ENCODE measurements at regions not wholly inside any gene's neighbourhood (a gene's known extent, or its start where the extent isn't known, plus 50 kb on each side); places are given as distances from the start of the nearest gene placed in this dataset.

DNA sequence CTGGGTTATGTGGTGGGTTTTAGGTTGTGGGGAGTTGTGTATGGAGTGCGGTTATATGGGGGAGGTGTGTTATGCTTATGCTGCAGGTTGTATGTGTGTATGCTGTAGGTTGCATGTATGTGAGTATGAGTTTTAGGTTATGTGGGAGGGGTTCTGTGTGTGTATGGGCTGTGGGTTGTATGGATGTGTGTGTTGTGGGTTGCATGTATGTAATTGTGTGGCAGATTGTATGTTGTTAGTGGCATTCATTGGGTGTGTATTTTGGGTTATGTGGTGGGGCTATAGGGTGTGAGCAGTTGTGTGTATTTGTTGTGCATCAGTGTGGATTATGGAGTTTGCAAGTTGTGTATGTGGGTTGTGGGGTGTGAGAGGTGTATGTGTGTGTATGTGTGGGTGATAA lies 277.4 kb downstream of the NPIPA8 start:
- DNase-seq (ENCODE audit: low read depth), result no peak

DNA sequence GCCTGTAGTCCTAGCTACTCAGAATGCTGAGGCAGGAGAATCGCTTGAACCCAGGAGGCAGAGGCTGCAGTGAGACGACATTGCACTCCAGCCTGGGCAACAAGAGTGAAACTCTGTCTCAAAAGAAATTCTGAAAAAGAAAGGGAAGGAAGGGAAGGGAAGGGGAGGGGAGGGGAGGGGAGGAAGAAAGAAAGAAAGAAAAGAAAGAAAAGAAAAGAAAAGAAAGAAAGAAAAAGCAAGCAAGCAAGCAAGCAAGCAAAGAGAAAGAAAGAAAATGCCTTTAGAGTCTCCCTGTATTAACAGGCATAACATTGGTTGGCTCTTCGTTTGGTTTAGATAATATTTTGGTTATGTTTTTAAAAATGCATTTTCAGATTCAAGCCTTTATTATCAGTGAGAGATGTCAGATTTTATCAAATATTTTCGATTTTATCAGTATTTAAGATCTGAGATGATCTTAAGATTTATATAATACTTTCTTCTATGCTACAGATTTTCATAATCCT lies 281.1 kb downstream of the NPIPA8 start:
- no peak for DNase-seq (ENCODE audit: low read depth)

- DNase-seq (ENCODE audit: low read depth), result no peak
These were observed 285.8 kb downstream of the NPIPA8 start for GRCh38 chr16:18050777-18051176.

DNA sequence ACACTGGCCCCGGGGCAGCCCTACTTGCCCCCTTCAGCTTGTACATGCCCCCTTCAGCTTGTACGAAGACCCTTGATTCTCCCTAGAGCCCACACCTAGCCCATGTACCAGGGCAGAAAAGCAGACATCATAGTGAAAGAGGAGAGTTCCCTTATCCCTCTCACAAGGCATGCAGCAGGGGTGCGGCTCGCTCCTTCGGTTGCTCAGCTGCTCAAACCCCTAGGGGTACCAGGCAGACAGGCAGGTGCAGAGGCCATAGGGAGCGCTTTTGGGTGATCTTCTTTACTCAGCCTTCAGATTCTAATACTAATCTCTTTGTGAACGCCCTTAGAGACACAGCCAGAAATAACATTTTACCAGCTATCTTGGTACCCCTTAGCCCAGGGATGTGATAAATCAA lies 286.3 kb downstream of the NPIPA8 start:
- no peak for DNase-seq (ENCODE audit: low read depth)

- no peak for DNase-seq (ENCODE audit: low read depth)
These were observed 286.9 kb downstream of the NPIPA8 start for GRCh38 chr16:18049547-18050133.

- DNase-seq (ENCODE audit: low read depth), result no peak
These were observed 287.5 kb downstream of the NPIPA8 start for GRCh38 chr16:18048853-18049546.

DNA sequence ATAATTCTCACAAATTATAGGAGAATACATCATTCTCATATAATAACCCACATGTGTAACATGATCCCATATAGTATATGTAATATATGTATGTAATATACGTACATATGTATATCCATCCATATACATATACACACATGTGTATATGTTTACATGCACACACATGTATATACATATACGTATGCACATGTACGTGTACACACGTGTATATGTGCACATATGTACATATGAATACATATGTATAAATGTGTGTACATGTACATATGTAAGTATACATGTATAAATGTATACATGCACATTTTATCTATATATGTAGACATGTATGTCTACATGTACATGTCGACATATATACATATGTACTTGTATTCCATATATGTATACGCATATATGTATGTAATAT lies 288.8 kb downstream of the NPIPA8 start:
- DNase-seq (ENCODE audit: low read depth), result no peak

DNA sequence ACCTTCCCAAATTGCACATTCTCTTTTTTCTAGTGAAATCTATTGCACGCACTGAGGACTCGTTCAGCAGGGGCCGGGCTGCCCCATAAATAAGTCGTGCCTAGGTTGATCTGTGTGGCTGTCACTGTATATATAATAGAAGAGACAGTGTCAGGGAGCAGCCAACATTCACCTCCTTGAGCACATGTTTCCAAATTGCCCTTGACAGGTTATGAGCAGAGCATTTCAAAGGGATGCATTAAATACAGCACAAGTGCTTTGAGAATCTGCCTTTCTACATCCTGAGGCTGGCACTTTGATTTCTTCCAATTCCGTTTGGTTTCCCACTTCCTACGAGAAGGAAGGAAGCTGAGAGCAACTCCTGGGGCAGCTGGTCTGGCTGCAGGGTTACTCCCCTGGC lies 291.2 kb downstream of the NPIPA8 start:
- no peak for DNase-seq (ENCODE audit: low read depth)

DNA sequence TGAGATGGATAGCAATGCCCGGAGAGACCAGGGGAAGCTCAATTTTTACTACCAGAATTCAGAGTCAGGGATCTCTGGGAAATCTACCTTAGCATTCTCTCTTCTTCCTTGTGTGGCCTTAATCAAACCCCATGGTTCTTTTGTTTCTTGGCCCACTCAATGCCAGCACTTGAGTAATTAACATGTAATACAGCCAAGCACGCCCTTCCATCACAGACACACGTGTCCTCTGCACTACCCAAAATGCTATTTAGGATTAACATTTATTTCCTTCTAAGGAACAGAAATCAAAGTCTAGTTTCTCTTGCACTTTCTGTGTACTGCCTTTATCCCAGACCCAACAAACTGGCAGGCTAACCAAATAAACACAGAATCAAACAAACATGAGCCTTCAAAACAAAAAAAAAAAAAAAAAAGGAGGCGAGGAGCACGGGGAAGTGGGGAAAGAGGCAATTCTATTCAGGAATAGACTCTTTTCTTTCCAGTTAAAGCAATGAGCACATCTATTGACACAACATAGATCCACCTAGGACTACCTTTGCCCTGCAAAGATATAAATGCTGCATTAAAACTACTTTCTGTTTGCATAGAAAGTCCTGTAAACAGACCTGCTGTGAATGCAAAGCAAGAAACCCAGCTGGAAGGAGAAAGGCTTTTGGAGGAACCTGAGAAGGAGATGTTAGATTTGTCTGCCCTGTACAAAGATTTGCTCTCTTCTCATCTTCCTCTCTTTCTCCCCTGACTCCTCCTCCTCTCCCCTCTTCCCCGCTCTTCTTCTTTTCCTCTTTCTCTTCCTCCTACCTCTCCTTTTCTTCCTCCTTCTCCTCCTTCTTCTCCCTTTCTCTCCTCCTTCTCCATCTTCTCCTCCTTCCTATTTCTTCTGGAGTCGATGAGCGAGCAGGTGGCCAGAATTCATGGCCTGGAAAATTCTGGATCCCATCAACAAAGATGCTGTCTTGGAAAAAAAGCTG lies 294.4 kb downstream of the NPIPA8 start:
- DNase-seq (ENCODE audit: low read depth), result no peak

- DNase-seq (ENCODE audit: low read depth), result no peak
These were observed 296.6 kb downstream of the NPIPA8 start for GRCh38 chr16:18039931-18040330.

- no peak for DNase-seq (ENCODE audit: low read depth)
These were observed 299.5 kb downstream of the NPIPA8 start for GRCh38 chr16:18037051-18037450.

GRCh38 chr16:18024611-18025010 lies 311.9 kb downstream of the NPIPA8 start:
- DNase-seq (ENCODE audit: low read depth), result no peak

DNA sequence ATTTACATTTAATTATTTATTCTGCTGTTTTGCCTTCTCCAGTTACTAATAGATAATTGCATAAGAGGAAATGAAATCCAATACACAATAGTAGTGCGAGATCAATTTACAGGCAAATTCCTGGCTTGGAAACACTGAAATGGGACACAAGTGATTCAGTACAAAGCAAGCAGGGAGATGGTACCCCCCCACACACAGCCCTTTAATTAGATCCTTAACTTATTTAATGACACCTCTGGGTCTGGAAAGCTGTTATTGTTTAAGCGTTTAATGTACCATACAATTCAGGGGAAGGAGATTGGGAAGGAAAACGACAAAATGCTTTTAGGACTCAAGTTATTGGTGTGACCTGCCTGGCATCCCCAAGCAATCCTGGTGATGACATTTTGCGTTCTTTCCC lies 318.2 kb downstream of the NPIPA8 start:
- no peak for DNase-seq (ENCODE audit: low read depth)

- DNase-seq (ENCODE audit: low read depth), result no peak
These were observed 322.7 kb downstream of the NPIPA8 start for GRCh38 chr16:18013863-18014262.

- DNase-seq (ENCODE audit: low read depth), result no peak
These were observed 328.2 kb downstream of the NPIPA8 start for GRCh38 chr16:18008356-18008755.

- DNase-seq (ENCODE audit: low read depth), result no peak
These were observed 333.5 kb downstream of the NPIPA8 start for GRCh38 chr16:18003033-18003432.

GRCh38 chr16:17998996-17999395 lies 337.5 kb downstream of the NPIPA8 start:
- no peak for DNase-seq (ENCODE audit: low read depth)

DNA sequence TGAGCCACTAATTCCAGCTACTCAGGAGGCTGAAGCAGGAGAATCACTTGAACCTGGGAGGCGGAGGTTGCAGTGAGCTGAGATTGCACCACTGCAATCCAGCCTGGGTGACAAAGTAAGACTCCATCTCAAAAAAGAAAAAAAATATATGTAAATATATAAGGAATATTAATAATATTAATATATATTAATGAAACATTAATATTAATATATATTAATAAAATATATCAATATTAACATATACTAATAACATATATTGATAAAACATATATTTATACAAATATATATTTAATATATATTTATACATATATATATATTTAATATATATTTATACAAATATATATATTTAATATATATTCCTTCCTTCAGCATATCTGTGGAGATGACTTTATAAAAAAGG lies 338.0 kb downstream of the NPIPA8 start:
- DNase-seq (ENCODE audit: low read depth), result no peak

GRCh38 chr16:17994027-17994426 lies 342.5 kb downstream of the NPIPA8 start:
- DNase-seq (ENCODE audit: low read depth), result no peak

DNA sequence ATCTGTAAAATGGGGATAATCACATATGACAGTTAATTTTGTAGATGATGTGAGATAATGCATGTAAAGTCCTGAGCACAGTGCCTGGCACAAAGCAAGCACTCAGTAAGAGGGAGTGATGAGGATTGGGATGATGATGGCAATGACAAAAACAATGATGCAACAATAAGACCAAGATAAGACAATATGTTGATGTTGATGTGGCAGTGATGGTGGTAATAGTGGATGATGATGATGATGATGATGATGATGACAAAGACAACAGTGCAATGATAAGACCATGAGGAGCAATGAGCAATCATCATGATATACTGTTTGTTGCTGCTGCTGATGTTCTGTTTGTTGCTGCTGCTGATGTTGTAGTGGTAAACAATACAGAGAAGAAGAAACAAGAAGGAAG lies 344.1 kb downstream of the NPIPA8 start:
- DNase-seq (ENCODE audit: low read depth), result no peak

DNA sequence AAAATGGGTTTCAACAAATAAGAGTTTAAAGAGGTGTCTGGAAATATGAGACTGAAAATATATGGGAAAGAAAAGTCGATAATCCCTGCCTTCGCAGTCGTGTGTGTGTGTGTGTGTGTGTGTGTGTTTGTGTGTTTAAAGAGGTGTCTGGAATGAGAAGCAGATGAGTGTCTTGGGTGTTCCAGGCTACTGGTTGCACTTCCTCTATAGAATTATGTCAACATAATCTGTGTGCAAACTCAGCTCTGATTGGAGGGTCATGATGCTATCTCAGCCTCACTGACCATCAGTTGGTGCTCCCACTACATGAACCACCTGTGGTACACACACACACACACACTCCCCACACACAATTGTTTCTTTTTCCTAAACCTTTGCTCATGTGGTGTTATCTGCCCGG lies 347.3 kb downstream of the NPIPA8 start:
- no peak for DNase-seq (ENCODE audit: low read depth)

GRCh38 chr16:17988839-17989238 lies 347.7 kb downstream of the NPIPA8 start:
- no peak for DNase-seq (ENCODE audit: low read depth)

- DNase-seq (ENCODE audit: low read depth), result no peak
These were observed 349.5 kb downstream of the NPIPA8 start for GRCh38 chr16:17986991-17987390.

Measured in non-pigmented ciliary epithelial cell (primary cell).